A673 (cell line): ENCODE measurements at regions not wholly inside any gene's neighbourhood (a gene's known extent, or its start where the extent isn't known, plus 50 kb on each side); places are given as distances from the start of the nearest gene placed in this dataset.

ENCODE experiments used
- BruUV-seq: library from RNA; stranded (reverse); fragments of 400-500 nt; replicated peaks from 2 replicates; lab custom pipeline; 2021; lab: Mats Ljungman, UMichigan
- CTCF ChIA-PET: fragments of 300-600 bp; sonication (Branson Sonifier 250); formaldehyde crosslinking; loops from one replicate; lab custom pipeline; 2022; ENCODE audit warnings: antibody characterized with exemption; lab: Charles Lee
- POLR2A ChIA-PET: fragments of 300-600 bp; sonication (Branson Sonifier 250); formaldehyde crosslinking; loops from one replicate; lab custom pipeline; 2022; ENCODE audit warnings: antibody characterized with exemption; ENCODE audit not compliant: low non-redundant PET; lab: Charles Lee
- DNase-seq: peaks from one replicate; pipeline ENCODE4 v3.0.0-alpha.2; 2015; ENCODE audit warnings: low spot score
- H3K27ac ChIP-seq: fragments of 200-600 bp; sonication (generic); 2 replicates; pipeline ENCODE4 v1.5.1; 2016; ENCODE audit warnings: mixed run types, low read depth, mild to moderate bottlenecking, mixed read lengths, antibody characterized with exemption, low read length; ENCODE audit not compliant: poor library complexity, severe bottlenecking
- H3K27me3 ChIP-seq: fragments of 200-600 bp; sonication (generic); replicated peaks from 2 replicates; pipeline ENCODE4 v1.6.1; 2017; ENCODE audit warnings: mixed run types, low read depth, mild to moderate bottlenecking, mixed read lengths, antibody characterized with exemption, low read length; ENCODE audit not compliant: insufficient read depth, poor library complexity
- H3K36me3 ChIP-seq: fragments of 200-600 bp; sonication (generic); 2 replicates; pipeline ENCODE4 v1.6.1; 2016; ENCODE audit warnings: mixed run types, mild to moderate bottlenecking, mixed read lengths, antibody characterized with exemption, low read length; ENCODE audit not compliant: insufficient read depth, poor library complexity, severe bottlenecking
- H3K4me1 ChIP-seq: fragments of 200-600 bp; sonication (generic); 2 replicates; pipeline ENCODE4 v1.6.1; 2017; ENCODE audit warnings: mixed run types, mild to moderate bottlenecking, mixed read lengths, antibody characterized with exemption, low read length; ENCODE audit not compliant: insufficient read depth, poor library complexity, severe bottlenecking
- H3K4me3 ChIP-seq: fragments of 200-600 bp; sonication (generic); 2 replicates; pipeline ENCODE4 v1.5.1; 2016; ENCODE audit warnings: low read depth, mixed run types, mild to moderate bottlenecking, mixed read lengths, low read length; ENCODE audit not compliant: poor library complexity, severe bottlenecking
- H3K9me3 ChIP-seq: fragments of 200-600 bp; sonication (generic); 2 replicates; pipeline ENCODE4 v1.6.1; 2016; ENCODE audit warnings: mixed run types, low read depth, mild to moderate bottlenecking, mixed read lengths, antibody characterized with exemption, low read length; ENCODE audit not compliant: poor library complexity, severe bottlenecking
- EZH2 ChIP-seq: fragments of 200-600 bp; sonication (generic); IDR thresholded peaks from 2 replicates; pipeline ENCODE4 v1.6.1; 2017; ENCODE audit warnings: borderline replicate concordance, low read depth, mild to moderate bottlenecking, mixed read lengths, antibody characterized with exemption, low read length; ENCODE audit not compliant: poor library complexity, severe bottlenecking
- intact Hi-C: fragments of 100-400 bp; cut with micrococcal nuclease; formaldehyde crosslinking; loops from one replicate; pipeline ENCODE4 v1.10.0; 2022; ENCODE audit not compliant: unreplicated experiment
- TF ChIP-seq, protein P1 (sequence below): fragments of 300-800, 200-600 bp; sonication (generic); conservative IDR thresholded peaks from 2 replicates; pipeline ENCODE4 v1.5.1; 2017; ENCODE audit warnings: low read depth, mild to moderate bottlenecking, antibody characterized with exemption, low read length, moderate library complexity, mixed read lengths

DNA sequence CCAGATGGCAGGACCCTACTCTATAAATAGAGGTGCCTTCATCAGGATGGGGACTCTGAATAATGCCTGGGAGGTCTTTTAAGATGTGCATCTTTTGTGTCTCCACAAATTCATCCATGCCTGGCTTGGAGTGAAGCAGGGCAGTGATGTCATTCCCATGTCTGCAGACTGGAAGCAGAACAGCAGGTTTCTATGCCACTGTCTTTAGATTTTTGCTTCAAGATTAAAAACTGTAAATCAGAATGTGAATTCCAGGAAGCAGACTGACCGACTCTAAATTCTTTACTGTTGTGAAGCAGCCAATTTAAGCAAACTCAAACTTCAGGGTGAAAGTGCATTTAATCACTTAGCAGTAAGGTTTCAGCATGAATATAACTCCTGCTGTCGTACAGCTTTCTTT lies 159.3 kb downstream of the SCG2 start:
- Histone ChIP-seq H3K9me3 (no peaks in the 10 kb centered on the region), H3K27me3 (no peaks in the 10 kb centered on the region), H3K27ac (no peak overlapping the region), H3K4me1 (no peaks in the 10 kb centered on the region), H3K36me3 (no peaks in the 10 kb centered on the region), H3K4me3 (no peak overlapping the region)
- ChIA-PET POLR2A (no interaction called here), CTCF (no interaction called here)
- DNase-seq: no peak
- no TSS peak for BruUV-seq
- intact Hi-C loops: no loop called here
- TF ChIP-seq EZH2: no peak
- TF ChIP-seq, protein P1, sequence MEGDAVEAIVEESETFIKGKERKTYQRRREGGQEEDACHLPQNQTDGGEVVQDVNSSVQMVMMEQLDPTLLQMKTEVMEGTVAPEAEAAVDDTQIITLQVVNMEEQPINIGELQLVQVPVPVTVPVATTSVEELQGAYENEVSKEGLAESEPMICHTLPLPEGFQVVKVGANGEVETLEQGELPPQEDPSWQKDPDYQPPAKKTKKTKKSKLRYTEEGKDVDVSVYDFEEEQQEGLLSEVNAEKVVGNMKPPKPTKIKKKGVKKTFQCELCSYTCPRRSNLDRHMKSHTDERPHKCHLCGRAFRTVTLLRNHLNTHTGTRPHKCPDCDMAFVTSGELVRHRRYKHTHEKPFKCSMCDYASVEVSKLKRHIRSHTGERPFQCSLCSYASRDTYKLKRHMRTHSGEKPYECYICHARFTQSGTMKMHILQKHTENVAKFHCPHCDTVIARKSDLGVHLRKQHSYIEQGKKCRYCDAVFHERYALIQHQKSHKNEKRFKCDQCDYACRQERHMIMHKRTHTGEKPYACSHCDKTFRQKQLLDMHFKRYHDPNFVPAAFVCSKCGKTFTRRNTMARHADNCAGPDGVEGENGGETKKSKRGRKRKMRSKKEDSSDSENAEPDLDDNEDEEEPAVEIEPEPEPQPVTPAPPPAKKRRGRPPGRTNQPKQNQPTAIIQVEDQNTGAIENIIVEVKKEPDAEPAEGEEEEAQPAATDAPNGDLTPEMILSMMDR: no peak

DNA sequence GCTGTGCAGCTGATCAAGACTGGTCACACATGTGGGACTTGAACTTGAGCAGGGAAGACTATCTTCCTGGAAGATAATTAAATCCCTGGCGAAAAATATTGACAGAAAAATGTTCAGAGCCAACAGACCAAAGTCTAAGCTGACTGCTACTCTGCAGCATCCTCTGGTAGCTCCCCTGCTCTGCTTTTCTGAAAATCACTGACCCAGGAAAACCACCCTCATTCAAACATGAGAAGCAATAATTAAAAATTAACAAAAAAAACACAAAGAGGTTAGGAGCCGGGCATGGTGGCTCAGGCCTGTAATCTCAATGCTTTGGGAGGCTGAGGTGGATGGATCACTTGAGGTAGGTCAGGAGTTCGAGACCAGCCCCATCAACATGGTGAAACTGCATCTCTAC lies 151.9 kb downstream of the SCG2 start:
- H3K27me3 ChIP-seq: no peaks in the 10 kb centered on the region
- no TSS peak for BruUV-seq
- ChIA-PET POLR2A (no interaction called here), CTCF (no interaction called here)
- H3K36me3 ChIP-seq: no peaks in the 10 kb centered on the region
- intact Hi-C loops: no loop called here
- no peaks in the 10 kb centered on the region for H3K4me1 ChIP-seq
- no peak overlapping the region for H3K27ac ChIP-seq
- H3K9me3 ChIP-seq: no peaks in the 10 kb centered on the region
- H3K4me3 ChIP-seq: no peak overlapping the region
- TF ChIP-seq, protein P1: no peak
- TF ChIP-seq EZH2: no peak
- DNase-seq: no peak

DNA sequence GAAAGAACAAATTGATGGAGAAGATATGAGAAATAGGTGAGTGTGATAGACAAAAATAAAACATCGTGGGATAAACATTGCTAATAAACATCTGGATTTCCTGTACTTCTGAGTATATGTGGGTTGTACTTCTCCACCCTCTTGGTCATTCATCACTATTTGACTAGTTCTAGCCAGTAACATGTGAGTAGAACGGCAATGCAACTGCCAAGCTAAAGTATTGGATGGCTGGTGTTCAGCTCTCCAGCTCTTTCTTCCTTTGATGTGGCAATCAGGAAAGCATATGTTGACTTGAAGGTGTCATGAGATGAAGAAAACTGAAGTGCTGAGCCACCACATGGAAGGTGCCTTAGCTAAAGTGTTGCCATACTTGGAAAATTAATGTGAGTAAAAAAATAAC lies 144.9 kb downstream of the SCG2 start:
- H3K4me1 ChIP-seq: peaks cover 11% of the 10 kb centered on the region
- ChIA-PET POLR2A (no interaction called here), CTCF (no interaction called here)
- H3K9me3 ChIP-seq: peaks cover 5% of the 10 kb centered on the region
- H3K27me3 ChIP-seq: no peaks in the 10 kb centered on the region
- no peak for DNase-seq
- intact Hi-C loops: loop anchor here (5.0 kb wide), 2 partner anchors 155 to 340 kb away; no protein-coding TSS in a partner anchor
- H3K27ac ChIP-seq: no peak overlapping the region
- TF ChIP-seq, protein P1: no peak
- TF ChIP-seq EZH2: no peak
- H3K36me3 ChIP-seq: no peaks in the 10 kb centered on the region
- no peak overlapping the region for H3K4me3 ChIP-seq
- no TSS peak for BruUV-seq
